Inferior parietal cortex (tissue), 1 donor: ENCODE measurements at regions not wholly inside any gene's neighbourhood (a gene's known extent, or its start where the extent isn't known, plus 50 kb on each side); places are given as distances from the start of the nearest gene placed in this dataset.
A peak's percentile ranks its signal among the peaks of the same experiment; 100 is the strongest.

Experiments
- DNase-seq: peaks from one replicate; pipeline ENCODE4 v3.0.0-alpha.2; 2016; ENCODE audit errors: extremely low spot score

DNA sequence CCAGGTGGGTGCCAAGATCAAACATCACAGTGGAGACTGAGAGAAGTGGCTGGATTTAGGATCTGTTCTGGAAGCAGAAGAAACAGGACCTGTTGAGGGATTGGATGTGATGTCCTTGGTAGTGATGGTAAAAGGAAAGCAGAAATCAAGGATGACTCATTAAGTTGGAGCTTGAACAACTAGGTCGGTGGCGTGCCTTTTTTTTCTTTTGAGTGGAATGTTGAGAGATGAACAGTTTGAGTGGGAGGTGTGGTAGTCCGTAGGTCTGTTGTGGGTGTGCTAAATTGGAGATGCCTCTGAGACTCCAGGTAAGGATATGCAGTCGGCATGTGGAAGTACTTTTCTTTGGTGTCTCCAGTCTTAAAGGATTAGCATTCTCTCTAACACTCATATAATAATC is 92.1 kb upstream of the IL12B start:
- peak; percentile 38 for DNase-seq

DNA sequence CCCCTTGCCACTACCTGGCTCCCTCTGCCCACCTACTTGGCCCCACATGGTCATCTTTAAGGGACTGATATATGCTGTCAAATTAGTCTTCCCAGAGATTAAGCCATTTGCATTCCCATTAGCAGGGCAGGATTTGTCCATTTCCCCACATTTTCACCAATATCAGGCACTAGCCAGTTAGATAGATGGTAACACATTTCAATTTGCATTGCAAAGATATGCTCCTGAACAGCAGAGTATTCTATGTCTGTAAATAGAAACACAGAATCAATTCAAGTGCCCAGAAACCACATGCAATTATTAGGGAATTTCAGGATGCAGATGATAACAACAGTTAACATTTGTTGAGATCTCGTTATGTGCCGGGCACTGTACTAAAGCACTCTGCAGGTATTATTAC is 92.6 kb upstream of the IL12B start:
- no peak for DNase-seq

DNA sequence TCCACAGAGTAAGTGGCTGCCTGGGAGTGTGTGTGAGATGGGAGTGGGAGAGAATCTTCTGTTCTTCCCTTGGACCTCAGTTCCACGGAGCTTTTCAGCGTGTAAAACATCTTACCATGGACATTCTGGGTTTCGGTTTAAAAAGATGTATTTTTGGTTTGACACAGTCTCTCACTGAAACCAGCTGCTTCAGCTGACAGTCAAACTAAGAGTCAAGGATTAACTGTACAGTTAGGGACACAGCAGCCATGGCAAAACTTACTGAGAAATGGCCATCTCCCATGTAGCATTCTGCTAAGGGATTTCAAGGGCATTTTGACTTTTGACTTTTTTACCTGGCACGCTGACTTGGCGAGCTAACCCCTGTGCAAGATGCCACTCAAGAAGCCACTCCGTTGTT is 93.8 kb upstream of the IL12B start:
- no peak for DNase-seq

DNA sequence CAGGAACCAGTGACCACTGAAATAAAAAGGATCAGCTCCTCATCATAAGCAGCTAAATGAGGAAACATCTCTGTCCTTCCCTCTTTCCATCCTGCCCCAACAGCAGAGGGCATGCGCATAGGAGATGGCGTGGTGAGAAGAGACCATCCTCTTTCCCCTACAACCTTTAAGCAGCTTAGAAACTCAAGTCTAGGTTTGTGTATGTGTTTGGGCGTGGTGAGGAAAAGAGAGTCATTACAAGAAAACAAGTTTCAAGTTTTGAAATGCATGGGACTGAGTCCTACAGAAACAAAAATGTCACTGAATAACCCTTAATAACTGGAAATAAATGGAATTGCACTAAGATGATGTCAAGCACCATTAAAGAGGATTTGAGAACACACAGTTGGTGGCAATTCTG is 96.4 kb upstream of the IL12B start:
- DNase-seq, result no peak

DNA sequence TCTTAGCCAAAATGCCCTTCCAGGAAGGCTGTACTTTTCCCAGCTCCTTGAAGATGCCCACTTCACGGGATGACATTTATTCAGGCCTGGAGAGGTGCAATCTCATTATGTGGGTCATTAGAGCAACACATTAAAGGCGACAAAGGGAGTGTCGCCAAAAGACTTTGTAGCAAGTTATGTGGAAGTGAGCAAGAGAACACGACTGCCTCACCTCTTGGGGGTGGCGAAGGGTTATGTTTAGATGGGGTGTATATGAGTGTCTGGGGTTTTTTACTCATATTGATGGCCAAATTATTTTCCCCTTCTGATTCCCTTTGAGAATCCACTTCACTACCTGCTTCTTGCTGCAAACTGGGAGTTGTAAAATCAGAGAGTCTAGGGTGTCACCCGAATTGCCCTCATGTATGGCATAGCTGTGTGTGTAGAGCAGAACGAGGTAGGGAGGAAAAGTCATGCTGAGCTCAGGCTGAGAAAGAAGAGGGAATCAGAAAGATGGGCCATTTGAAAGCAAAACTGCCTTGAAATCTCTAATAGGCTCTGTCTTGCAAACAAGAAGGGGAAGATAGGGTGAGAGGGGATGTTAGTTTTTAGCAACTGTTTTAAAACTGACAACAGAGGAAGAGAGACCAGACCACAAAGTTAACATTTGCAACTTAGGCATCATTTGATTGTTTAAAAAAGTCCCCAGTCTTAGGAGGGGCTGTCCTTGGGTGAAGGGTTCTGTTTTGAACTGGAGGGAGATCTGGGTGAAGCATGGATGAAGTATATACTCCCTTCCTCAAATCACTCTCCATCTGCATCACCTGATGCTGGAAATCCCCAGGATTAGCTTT is 97.1 kb upstream of the IL12B start:
- no peak for DNase-seq

DNA sequence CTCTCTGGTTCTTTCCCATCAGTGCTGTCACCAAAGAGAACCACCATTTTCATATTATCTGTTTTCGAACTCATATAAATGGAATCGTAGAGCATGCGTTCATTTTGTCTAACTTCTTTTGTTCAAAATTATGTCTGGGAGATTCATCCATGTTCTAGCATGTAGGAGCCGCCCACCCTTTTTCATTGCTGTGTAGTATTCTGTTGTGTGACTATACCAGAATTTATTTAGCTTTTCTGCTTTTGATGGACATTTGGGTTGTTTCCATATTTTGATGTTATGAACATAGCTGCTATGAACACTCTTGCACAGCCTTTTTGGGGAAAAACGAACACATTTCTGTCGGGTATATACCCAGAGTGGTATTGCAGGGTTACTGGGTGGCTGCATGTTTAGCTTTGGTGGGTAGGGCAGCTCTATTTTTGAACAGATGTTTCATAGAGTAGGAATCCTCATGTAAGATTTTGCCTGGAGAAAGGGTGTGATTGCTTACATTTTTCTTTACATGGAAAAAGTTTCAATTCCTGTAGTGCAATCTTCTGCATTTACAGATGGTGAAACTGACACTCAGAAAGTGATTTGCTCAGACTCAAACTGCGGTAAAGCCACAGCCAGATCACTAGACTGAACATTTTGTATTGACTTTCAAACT is 100.2 kb upstream of the IL12B start:
- DNase-seq, result no peak

DNA sequence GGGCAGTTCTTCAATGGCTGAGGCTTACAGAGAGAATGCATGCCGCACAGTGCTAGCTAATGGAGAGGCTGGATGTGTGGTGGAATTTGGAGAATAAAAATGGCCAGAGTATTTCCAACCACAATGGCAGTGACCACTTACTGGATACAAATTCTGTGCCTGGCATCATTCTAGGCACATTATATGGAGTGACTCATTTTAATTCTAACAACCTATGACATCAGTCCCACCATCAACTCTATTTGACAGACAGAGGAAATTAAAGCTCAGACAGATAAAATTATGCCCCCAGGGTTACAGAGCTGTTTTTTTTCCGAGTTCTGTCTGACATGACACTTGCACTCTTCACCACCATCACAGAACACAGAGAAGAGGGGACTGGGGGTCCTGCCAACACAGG is 105.6 kb upstream of the IL12B start:
- no peak for DNase-seq

DNA sequence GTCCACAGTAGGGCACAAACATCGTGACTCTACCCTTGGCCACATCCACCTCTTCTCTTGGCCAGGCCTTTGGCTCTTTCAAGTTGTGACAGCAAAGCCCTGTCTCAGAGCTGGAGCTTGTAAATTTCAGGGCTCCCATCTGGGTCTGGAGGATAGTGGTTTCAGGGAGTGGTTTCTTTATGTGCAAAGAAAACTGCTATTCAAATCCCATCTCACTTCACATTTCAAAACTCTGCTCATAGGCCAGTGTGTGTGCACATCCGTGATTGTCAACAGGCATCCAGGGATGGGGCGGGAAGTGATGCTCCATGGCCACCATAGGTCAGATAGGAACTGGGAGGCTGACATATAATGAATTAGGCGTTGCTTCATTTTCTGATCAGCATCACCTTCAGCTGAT is 107.8 kb upstream of the IL12B start:
- no peak for DNase-seq

DNA sequence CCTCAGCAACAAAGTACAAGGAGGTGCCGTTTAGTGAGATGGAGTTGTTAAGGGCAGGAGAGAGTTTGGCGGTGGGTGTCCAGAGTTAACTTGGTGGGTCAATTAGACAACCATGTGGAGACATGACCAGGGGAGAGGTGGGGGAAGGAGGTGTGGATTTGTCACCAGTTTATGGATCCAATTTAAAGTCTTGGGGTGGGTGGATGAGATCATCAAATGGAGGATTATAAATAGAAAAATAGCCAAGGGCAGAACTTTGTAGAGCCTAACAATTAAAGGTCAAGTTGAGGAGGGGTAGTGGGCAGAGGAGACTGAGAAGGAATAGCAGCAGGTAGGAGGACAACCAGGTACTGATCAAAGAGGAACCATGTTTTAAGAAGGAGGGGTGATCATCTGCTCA is 108.7 kb upstream of the IL12B start:
- DNase-seq, result no peak

DNA sequence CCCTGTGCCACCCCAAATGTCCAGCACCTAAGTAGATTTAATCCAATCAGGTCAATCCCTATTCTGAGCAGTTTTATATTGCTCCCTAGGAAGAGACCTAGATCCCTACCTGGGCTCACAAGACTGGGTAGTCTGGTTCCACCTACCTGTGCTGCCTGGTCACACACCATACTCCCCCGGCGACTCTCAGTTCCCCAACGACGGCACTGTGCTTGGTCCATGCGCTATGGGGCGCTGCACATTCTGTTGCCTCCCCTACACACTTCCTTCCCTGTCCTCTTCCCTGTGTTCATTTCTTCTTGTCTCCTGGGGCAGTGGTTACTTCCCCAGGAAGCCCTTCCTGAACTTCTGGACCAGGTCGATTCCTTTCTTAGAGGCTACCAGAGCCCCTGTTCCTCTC is 109.9 kb upstream of the IL12B start:
- no peak for DNase-seq

DNA sequence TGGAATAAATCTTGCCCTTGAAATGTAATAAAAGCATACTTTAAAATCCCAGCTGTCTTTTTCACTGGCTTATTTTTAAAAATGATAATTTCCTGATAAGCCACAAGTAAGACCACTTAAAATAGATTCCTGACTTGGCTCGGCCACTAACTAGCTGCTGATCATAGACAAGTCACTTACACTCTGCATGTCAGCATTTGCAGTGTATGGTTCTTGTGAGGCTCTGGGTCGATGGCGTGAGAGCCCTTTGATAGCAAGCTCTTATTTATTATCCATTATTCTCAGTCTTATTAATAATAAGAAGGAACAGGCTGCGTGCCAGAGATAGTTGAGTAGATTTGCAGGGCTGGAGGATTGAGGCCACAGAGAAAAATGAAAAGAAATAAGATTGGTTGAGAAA is 110.7 kb upstream of the IL12B start:
- DNase-seq, result no peak

DNA sequence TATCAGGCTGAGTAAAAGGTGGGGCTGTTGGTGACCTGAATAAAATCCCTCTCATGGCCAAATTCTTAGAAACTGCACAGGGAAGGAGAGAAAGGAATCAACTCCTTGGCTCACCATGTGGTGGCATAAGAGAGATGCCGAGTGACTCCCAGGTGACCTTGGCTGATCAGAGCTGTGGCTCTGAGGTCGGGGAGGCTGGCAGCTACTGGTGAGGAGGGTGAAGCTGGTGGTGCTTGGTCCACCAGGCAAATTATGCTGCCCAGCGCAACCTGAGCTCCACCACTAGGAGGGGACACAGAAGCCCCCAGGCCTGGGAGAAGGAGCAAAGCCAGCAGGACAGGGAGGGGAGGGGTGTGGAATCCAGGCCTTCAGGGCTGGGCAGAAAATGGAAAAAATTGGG is 111.2 kb upstream of the IL12B start:
- no peak for DNase-seq

DNA sequence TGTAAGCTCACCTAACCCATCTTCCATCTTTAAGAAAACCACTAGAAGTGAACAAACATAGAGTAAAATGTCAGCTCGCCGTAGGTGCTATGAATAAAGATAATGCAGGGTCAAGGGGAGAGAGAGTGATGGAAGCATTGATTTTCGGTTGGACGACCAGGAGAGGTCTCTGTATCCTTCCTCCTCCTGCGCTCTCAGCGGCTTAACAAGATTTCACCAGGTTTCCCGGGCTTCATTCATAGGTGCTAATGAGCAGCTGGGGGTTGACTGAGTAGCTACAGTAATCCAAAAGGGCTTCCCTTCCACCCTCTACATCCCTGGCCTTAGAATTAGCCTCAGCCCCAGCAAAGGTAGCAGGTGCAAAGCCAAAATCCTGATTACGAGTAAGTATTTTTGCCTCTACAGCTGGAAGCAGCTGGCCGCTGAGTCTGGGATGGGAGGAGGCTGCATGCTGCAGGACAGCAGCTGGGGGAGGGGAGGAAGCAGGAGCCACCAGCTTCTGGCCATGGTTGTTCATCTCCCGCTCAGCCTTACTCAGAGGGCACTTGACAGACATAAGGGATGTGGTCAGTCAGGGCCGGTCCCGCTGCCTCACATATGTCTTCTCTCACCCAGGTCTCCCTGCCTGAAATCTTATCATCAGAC is 112.0 kb upstream of the IL12B start:
- no peak for DNase-seq

DNA sequence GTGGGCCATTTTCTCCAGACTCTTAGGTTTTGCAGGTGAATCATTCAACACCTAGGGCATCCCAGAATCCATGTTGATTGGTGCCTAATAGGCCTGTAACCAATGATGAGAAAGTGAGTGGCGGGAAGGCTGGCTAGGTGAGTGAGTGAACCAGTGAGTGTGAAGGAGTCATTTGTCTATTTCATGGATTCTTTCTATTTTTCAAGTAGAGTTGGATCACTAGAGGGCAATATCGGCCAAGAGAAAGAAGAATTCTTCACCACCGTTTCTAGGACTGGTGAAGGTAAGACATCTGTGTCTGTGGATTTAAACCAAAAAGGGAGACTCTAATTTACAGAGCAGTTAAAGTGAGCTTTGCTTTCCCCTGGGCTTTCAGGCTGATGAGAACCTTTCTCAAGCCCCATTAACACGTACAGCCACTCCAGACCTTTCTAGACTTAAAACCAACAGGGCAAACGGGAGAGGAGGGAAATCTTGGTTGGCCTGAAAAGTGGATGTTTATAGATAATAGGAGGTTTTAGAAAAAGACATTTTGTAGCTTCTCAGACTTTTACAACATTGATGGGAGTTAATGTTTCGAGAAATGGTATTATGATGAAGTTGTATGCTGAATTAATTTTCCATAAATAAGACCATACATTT is 114.3 kb upstream of the IL12B start:
- peak; percentile 57 for DNase-seq

DNA sequence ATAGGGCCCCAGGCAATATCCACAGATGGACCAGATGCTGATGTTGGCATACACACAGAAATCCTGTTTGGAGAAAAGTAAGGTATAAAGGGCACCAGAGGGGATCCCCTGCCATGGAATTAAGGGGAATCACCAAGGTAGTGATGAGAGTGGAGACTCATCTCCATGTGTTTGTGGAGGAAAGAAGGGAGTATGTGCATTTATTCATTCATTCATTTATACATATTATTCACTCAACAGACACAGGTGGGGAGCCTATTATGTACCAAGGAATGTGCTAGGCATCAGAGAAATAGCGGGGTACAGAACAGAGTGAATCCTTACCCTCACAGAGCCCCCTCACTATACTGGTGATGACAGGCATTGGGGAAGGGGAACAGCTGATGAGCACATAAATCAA is 116.8 kb upstream of the IL12B start:
- no peak for DNase-seq

DNA sequence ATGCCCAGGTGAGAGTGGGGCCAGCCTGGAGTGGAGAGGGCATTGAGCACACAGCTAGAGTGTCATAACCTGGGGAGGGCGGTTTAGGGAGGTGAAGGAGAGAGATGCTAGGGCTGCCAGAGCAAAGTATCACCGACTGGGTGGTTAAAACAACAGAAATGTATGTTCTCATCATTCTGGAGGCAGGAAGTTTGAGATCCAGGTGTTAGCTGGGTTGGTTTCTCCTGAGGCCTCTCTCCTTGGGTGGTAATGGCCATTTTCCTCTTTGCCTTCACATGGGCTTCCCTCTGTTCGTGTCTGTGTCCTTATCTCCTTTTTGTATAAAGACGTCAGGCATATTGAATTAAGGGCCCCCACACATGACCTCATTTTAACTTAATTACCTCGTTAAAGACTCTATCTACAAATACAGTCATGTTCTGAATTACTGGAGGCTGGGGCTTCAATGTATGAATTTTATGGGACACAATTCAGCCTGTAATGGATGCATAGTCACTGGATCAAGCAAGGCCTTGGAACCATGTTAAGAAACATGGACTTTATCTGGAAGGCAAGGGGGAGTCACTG is 118.6 kb upstream of the IL12B start:
- DNase-seq, result no peak

DNA sequence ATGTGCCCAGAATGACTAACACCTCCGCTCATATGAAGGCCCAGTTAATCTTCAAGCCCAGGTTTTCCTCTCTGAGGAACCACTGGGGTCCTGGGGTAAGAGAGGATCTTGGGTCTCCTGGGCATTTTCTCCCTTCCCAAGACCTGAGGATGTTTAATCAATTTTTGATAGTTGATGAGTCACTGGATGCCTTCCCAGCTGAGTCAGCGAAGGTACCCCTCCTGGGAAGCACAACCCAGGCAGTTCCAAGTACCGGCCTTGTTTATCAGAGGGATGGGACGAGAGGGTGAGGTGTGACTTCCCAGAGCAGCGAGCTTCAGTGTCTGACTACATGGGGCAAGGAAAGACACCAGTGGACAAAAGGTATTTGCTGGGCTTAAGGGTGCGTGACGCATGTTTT is 119.6 kb upstream of the IL12B start:
- no peak for DNase-seq

DNA sequence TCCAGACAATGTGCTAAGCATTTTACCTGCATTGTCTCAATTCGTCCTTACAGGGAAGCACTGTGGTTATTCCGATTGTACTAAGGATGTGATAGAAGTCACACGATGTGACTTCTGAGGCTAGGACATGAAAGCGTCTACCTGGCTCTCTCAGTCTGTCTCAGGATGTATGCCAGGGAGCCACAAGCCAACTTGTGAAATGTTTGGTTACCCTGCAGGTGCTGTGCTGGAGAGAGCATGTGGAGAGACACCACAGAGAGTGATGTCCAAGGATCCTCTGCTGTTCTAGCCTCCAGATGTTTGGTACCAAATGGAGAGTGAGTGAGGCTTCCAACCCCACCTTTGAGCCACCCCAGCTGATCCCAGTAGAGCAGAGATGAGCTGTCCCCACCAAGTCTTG is 120.1 kb upstream of the IL12B start:
- DNase-seq, result no peak

DNA sequence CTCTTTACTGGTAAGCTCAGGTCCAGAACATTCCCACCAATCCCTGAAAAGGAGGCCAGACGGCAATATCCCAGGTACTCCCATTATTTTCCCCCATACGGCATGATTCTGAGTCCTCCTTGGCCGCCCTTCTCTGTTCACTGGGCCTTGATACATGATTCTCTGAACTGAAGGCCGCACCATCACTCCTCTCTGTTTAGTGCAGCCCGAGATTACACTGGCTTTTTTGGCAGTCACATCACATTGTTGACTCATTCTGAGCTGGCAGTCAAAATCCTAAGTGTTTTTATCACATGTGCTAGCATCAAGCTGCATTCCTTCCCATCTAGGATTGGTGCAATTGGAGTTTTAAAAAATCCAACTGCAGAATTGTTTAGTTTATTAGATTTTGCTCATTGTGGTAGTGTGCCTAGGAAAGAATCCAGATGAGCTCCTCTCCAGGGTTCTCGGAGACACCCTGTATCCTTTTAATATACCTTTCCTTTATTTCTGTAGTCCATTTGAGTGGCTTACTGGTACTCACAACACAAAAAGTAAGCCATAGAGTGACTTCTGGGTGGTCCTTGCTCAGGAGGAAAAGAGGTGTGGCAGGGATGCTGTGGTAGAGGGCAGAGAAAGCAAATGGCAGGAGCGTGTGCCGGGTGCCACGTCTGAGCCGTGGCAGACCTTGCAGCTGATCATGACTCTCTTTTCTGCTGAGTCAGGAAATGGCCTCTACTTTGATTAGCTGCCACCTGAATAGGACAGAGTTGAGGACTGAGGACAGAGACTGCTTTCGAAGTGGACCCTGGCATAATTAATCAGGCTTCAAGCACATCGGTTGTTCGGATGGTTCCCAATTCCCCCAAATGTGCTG is 121.1 kb upstream of the IL12B start:
- peak; percentile 50 for DNase-seq

DNA sequence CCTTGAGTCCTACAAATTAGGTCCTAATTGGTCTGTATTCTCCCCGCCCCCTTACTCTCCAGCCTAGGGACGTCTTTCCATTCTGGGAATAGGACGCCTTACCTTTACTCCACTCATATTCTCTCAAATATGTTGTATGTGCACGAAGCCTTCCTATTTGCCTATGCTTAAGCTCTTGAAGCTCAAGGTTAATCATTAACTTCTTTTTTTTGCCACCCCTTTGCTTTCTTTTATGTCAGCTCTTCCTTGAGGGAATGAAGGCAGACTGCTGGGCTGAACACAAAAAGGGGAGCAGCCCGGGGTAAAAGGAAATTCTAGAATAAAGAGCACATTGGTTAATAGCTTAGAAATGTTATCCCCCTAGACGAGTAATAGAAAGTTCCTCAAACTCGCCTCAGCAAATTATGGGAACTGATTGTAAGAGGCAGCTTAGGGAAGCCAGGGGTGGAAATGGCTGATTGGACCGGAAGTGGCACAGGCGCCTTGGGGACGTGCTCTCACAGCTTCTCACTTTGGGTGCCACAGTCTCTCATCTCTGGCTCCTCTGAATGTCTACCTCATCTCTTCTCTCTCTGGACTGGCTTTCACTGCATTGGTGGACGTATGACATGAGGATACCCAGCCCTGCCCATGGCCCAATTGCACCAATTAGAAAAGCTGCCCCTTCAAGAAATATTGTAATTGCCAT is 122.3 kb upstream of the IL12B start:
- no peak for DNase-seq

DNA sequence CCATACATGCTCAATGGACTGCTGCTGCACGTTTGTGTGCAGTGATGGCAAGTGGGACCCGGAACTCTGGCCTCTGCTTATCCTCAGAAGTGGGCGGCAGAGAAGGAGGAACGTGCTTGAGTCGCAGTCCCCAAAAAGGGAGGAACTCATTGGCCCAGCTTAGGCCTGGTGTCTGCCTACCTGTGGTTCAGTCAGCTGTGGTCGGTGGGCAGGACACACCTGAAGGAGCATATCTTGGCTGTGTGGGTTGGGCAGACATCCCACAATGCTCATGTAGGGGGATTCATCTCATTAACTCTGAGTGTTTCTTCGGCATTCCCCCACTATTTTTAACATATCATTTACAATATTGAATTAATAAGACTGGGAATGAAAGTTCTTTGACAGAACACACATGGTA is 122.9 kb upstream of the IL12B start:
- DNase-seq, result no peak
